GM12872 (cell line): ENCODE measurements at regions not wholly inside any gene's neighbourhood (a gene's known extent, or its start where the extent isn't known, plus 50 kb on each side); places are given as distances from the start of the nearest gene placed in this dataset.

Experiments used
- TF ChIP-seq, protein P1 (sequence below): IDR thresholded peaks from 3 replicates; pipeline ENCODE4 v1.5.1; 2011; ENCODE audit warnings: low read depth, mild to moderate bottlenecking, low read length, moderate library complexity; ENCODE audit not compliant: insufficient read depth

DNA sequence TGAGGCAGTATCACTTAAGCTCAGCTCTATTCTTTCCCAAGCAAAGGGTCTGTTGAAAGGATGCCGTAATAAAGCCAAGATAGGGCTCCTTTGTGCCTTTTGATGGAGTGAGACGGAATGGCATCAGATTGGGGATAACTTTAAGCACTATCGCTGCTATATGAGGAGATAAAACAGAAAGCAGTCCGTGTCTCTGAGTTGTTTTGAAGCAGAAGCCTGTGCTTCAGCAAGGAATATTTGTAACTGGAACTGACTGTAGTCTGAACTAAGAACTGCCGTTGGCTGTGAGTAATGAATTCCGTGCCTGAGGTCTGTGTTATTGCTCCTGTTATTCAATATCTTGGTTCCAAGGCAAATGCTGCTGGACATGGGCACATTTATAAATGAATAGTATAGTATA lies 297.4 kb downstream of the ANKRD50 start:
- TF ChIP-seq, protein P1, sequence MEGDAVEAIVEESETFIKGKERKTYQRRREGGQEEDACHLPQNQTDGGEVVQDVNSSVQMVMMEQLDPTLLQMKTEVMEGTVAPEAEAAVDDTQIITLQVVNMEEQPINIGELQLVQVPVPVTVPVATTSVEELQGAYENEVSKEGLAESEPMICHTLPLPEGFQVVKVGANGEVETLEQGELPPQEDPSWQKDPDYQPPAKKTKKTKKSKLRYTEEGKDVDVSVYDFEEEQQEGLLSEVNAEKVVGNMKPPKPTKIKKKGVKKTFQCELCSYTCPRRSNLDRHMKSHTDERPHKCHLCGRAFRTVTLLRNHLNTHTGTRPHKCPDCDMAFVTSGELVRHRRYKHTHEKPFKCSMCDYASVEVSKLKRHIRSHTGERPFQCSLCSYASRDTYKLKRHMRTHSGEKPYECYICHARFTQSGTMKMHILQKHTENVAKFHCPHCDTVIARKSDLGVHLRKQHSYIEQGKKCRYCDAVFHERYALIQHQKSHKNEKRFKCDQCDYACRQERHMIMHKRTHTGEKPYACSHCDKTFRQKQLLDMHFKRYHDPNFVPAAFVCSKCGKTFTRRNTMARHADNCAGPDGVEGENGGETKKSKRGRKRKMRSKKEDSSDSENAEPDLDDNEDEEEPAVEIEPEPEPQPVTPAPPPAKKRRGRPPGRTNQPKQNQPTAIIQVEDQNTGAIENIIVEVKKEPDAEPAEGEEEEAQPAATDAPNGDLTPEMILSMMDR = no peak

GRCh38 chr4:124417371-124417770 lies 295.2 kb downstream of the ANKRD50 start:
- TF ChIP-seq, protein P1 = no peak

DNA sequence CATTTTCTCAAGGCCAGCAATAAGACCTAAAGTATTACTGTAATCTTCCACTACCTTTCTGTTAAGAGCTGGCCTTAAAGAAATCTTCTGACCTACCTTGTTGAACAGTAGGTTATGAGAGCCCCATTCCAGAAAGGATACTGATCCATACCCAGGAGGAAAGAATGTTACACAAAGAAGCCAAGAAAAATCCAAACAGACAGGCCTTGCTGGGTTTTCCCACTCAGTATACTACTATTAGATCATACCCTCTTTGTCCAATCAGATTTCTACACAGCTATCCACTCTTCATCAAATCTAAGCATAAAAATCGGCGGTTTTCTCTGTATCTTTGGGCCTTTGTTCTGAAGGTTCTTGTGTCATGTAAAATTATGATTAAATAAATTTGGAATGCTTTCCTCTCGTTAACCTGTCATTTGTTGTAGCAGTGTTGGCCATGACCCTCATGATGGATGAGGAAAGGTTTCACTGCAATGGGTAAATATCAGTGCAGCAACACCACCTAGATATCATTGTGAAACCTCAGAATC lies 292.3 kb downstream of the ANKRD50 start:
- TF ChIP-seq, protein P1 = no peak

DNA sequence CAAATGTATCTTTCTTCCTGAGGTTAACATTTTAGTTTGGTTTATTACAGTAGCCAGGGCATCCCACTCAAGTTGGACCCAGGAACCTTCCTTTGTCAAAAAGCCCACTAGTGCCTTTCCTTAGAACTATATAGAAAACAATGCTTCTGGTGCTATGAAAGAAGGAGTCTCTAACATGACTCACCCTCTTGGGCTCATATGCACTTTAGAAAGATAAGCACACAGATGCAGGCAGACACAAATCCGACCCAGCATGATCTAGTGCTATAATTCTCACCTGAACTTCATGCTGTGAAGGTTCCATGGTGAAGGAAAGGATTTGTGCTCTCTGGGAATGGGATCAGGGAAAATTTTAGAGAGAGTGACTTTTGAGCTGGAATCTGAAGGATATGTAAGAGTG lies 289.4 kb downstream of the ANKRD50 start:
- TF ChIP-seq, protein P1 = no peak

DNA sequence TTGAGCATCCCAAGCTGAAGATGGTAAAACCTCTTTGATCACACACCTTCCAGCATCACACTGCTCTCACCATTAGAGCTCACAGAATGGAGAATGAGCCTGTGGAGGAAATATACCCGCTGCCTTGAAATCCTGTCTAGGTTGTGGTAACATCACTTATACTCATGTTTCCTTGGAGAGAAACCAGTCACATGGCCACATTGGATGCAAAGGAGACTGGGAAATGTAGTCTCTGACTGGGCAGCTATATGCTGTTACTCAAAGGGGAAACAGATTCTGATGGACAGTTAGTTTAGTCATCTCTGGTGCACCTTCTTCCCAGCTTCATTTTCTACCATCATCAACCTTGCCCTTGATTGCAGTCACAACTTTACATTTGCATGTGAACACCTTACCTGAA lies 286.3 kb downstream of the ANKRD50 start:
- TF ChIP-seq, protein P1 = no peak

- TF ChIP-seq, protein P1 = no peak
These were observed 285.3 kb downstream of the ANKRD50 start for GRCh38 chr4:124427095-124427767.

- TF ChIP-seq, protein P1 = no peak
These were observed 283.9 kb downstream of the ANKRD50 start for GRCh38 chr4:124428648-124429047.
